ENCODE measurements at regions not wholly inside any gene's neighbourhood (a gene's known extent, or its start where the extent isn't known, plus 50 kb on each side); places are given as distances from the start of the nearest gene placed in this dataset.

GRCh38 chr6:16949716-16950115, 152.1 kb upstream of the STMND1 start:
- Histone ChIP-seq H3K27ac (no peak overlapping the region), H3K36me3 (no peaks in the 10 kb centered on the region), H3K4me1 (peaks cover 0 to 3% of the 10 kb centered on the region in 2 donors), H3K4me3 (no peak overlapping the region), H3K27me3 (no peaks in the 10 kb centered on the region), H3K9me3 (no peaks in the 10 kb centered on the region)
- TF ChIP-seq, protein P1, sequence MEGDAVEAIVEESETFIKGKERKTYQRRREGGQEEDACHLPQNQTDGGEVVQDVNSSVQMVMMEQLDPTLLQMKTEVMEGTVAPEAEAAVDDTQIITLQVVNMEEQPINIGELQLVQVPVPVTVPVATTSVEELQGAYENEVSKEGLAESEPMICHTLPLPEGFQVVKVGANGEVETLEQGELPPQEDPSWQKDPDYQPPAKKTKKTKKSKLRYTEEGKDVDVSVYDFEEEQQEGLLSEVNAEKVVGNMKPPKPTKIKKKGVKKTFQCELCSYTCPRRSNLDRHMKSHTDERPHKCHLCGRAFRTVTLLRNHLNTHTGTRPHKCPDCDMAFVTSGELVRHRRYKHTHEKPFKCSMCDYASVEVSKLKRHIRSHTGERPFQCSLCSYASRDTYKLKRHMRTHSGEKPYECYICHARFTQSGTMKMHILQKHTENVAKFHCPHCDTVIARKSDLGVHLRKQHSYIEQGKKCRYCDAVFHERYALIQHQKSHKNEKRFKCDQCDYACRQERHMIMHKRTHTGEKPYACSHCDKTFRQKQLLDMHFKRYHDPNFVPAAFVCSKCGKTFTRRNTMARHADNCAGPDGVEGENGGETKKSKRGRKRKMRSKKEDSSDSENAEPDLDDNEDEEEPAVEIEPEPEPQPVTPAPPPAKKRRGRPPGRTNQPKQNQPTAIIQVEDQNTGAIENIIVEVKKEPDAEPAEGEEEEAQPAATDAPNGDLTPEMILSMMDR (IDR thresholded peaks at IDR 0.05), result no peak
- TF ChIP-seq POLR2A (IDR thresholded peaks at IDR 0.05), result no peak
- intact Hi-C loops (cut with DNase I; ENCODE audit: low total_unique reads), result no loop called here
- no peak for DNase-seq

DNA sequence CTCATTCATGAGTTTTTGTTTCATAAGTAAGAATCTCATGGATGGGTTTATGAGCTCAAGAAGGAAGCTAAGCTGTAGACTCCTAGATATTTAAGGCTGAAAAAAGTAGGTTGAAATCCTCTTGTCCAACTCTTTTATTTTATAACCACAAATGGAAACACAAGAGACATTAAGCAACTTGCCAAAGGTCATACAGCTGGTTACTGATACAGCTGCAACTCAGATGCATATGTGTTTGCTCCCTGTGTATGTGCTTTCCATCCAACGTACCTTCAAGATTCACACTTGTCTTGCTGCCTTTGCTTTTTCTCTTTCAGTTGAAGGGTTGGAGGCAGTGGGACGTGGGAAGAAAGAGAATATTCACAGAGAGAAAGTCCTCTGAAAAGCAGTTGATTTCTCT, 153.5 kb upstream of the STMND1 start:
- DNase-seq, result no peak
- Histone ChIP-seq H3K27me3 (no peaks in the 10 kb centered on the region), H3K36me3 (no peaks in the 10 kb centered on the region), H3K9me3 (no peaks in the 10 kb centered on the region), H3K4me1 (peaks cover 0 to 3% of the 10 kb centered on the region in 2 donors), H3K4me3 (no peak overlapping the region), H3K27ac (no peak overlapping the region)
- TF ChIP-seq, protein P1 (IDR thresholded peaks at IDR 0.05), result no peak
- TF ChIP-seq POLR2A (IDR thresholded peaks at IDR 0.05), result no peak
- intact Hi-C loops (cut with DNase I; ENCODE audit: low total_unique reads), result no loop called here

DNA sequence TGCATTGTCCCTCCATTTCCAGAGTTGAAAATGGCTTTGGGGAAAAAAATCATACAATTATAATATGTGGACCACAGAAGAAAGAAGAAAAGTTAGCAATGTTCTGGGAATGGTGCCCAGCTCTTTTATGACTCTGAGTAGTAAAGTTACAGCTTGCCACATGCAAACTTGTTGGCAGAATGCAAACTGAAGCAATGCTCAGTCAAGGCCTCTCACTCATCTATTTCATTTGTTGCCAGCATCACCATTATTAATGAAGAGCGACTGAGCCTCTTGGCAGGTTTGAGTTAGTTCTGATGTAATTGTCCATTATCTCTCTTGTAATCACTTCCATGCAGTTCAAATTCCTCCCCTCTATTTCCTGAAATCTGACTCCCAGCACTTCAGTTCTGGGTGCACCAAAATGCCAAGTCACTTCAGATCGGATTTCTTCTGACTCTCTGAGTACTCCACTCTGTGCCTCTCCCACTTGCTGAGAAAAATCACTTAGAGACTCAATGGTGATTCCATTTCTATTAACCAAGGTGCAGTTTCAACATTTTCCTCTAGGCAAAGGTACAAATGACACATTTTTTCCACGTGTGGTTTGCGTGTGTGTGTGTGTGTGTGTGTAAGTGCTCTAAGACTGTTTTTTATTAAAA, 154.4 kb upstream of the STMND1 start:
- peak; percentile 24 to 52 for DNase-seq
- H3K9me3 ChIP-seq, result no peaks in the 10 kb centered on the region
- peaks cover 0 to 3% of the 10 kb centered on the region in 2 donors for H3K4me1 ChIP-seq
- TF ChIP-seq, protein P1 (IDR thresholded peaks at IDR 0.05), result no peak
- no peak for TF ChIP-seq POLR2A (IDR thresholded peaks at IDR 0.05)
- H3K27me3 ChIP-seq, result no peaks in the 10 kb centered on the region
- no peaks in the 10 kb centered on the region for H3K36me3 ChIP-seq
- intact Hi-C loops (cut with DNase I; ENCODE audit: low total_unique reads), result no loop called here
- H3K4me3 ChIP-seq, result no peak overlapping the region
- H3K27ac ChIP-seq, result peak overlapping the region in 1 of 2 donors; percentile 9

DNA sequence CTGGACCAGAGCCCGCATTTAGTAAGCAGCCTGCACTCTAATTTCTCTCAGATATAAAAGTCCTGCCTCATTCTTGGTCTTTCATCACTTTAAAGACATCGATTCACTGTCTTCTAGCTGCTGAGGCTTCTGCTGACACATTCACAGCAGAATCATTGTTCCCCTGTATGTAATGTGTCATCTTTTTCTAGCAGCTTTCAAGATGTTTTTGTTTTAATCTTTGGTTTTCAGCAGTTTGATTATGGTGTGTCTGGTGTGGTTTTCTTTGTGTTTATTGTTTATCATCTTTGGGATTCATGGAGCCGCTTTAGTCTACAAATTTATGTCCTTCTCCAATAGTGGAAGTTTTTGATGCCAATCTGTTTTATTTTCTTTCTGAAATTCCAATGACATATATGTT, 157.3 kb upstream of the STMND1 start:
- Histone ChIP-seq H3K27me3 (no peaks in the 10 kb centered on the region), H3K27ac (no peak overlapping the region), H3K36me3 (no peaks in the 10 kb centered on the region), H3K4me1 (peaks cover 0 to 3% of the 10 kb centered on the region in 2 donors), H3K4me3 (no peak overlapping the region), H3K9me3 (no peaks in the 10 kb centered on the region)
- no peak for TF ChIP-seq POLR2A (IDR thresholded peaks at IDR 0.05)
- TF ChIP-seq, protein P1 (IDR thresholded peaks at IDR 0.05), result no peak
- no peak for DNase-seq
- intact Hi-C loops (cut with DNase I; ENCODE audit: low total_unique reads), result no loop called here

GRCh38 chr6:16939839-16940238, 162.0 kb upstream of the STMND1 start:
- DNase-seq, result no peak
- Histone ChIP-seq H3K4me3 (no peak overlapping the region), H3K4me1 (no peaks in the 10 kb centered on the region), H3K27me3 (no peaks in the 10 kb centered on the region), H3K27ac (no peak overlapping the region), H3K9me3 (no peaks in the 10 kb centered on the region), H3K36me3 (no peaks in the 10 kb centered on the region)
- intact Hi-C loops (cut with DNase I; ENCODE audit: low total_unique reads), result no loop called here
- TF ChIP-seq POLR2A (IDR thresholded peaks at IDR 0.05), result no peak
- TF ChIP-seq, protein P1 (IDR thresholded peaks at IDR 0.05), result no peak
